ENCODE measurements at regions not wholly inside any gene's neighbourhood (a gene's known extent, or its start where the extent isn't known, plus 50 kb on each side); places are given as distances from the start of the nearest gene placed in this dataset.

- H3K9me3 Mint-ChIP-seq, result no peaks in the 10 kb centered on the region
- H3K4me3 Mint-ChIP-seq, result no peak overlapping the region
- no peaks in the 10 kb centered on the region for H3K36me3 Mint-ChIP-seq (ENCODE audit: low read depth)
- no peak overlapping the region for H3K27ac Mint-ChIP-seq
- H3K27me3 Mint-ChIP-seq (ENCODE audit: low read depth), result no peaks in the 10 kb centered on the region
- no peak for DNase-seq (ENCODE audit: low spot score)
- no peaks in the 10 kb centered on the region for H3K4me1 Mint-ChIP-seq (ENCODE audit: low read depth)
Observed at GRCh38 chr9:82606071-82606470, 456.9 kb downstream of the RASEF start.

- no peak for DNase-seq (ENCODE audit: low spot score)
Observed at GRCh38 chr9:82606492-82607382, 456.2 kb downstream of the RASEF start.

DNA sequence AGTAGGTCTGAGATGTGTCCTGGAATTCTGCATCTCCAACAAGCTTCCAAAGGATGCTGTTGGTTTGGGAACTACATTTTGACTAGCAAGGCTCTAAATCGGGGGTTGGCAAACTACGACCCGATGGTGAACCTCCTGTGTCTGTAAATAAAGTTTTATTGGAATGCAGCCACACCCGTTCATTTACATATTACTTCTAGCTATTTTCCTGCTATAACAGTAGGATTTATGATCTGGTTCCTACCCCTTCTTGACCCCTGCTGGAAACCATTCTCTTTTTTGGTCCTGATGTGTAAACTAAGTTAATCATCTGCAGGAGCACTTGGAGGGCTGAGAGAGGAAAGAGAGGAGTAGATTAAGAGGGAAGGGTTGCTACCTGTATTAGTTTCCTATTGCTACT lies 454.5 kb downstream of the RASEF start:
- no peaks in the 10 kb centered on the region for H3K9me3 Mint-ChIP-seq
- H3K27ac Mint-ChIP-seq, result no peak overlapping the region
- no peak for DNase-seq (ENCODE audit: low spot score)
- H3K36me3 Mint-ChIP-seq (ENCODE audit: low read depth), result no peaks in the 10 kb centered on the region
- no peak overlapping the region for H3K4me3 Mint-ChIP-seq
- H3K27me3 Mint-ChIP-seq (ENCODE audit: low read depth), result no peaks in the 10 kb centered on the region
- no peaks in the 10 kb centered on the region for H3K4me1 Mint-ChIP-seq (ENCODE audit: low read depth)

More at GRCh38 chr9:82606492-82607382, 456.2 kb downstream of the RASEF start:
- Mint-ChIP-seq H3K9me3 (no peaks in the 10 kb centered on the region), H3K4me1 (ENCODE audit: low read depth) (no peaks in the 10 kb centered on the region), H3K27ac (no peak overlapping the region), H3K4me3 (no peak overlapping the region), H3K36me3 (ENCODE audit: low read depth) (no peaks in the 10 kb centered on the region), H3K27me3 (ENCODE audit: low read depth) (no peaks in the 10 kb centered on the region)

DNA sequence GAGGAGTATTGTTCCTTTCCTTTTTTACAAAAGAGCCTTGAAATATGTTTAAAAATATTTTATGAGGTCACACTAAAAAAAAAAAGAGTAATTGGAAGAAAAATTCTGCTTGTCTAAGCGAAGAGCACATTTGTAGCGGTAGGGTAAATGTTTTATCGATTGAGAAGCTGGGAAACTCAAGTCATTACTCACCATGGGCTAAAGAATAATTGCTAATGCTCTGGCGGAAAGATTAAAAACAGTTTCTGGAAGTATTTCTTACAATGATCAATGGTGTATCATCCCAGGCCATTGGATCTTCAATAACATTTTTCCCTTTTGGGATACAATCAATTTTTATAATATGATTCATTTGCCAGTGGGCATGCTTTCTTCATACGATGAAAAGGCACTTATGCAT lies 450.0 kb downstream of the RASEF start:
- no peaks in the 10 kb centered on the region for H3K36me3 Mint-ChIP-seq (ENCODE audit: low read depth)
- H3K9me3 Mint-ChIP-seq, result peaks cover 3% of the 10 kb centered on the region
- H3K4me1 Mint-ChIP-seq (ENCODE audit: low read depth), result no peaks in the 10 kb centered on the region
- H3K27ac Mint-ChIP-seq, result no peak overlapping the region
- no peak for DNase-seq (ENCODE audit: low spot score)
- no peak overlapping the region for H3K4me3 Mint-ChIP-seq
- no peaks in the 10 kb centered on the region for H3K27me3 Mint-ChIP-seq (ENCODE audit: low read depth)

DNA sequence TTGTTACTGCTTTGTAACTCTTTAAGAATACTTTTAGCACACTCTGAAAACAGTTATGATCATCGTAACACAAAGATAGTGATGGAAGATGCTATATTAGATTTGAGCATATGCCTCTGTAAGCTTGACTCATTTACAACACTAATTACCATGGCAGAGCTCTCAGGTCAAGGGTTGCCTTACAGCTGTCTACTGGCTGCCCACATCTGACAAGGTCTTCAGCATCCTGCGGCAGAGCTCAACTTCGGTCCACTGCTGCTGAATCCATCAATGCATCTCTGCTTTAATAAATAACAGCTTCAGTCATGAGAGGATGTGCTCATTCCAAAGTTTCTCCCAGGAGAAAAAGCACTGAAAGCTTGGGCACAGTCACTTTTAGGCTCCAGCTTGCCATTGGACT lies 449.4 kb downstream of the RASEF start:
- Mint-ChIP-seq H3K4me1 (ENCODE audit: low read depth) (no peaks in the 10 kb centered on the region), H3K9me3 (peaks cover 3% of the 10 kb centered on the region), H3K4me3 (no peak overlapping the region), H3K27ac (no peak overlapping the region), H3K27me3 (ENCODE audit: low read depth) (no peaks in the 10 kb centered on the region), H3K36me3 (ENCODE audit: low read depth) (no peaks in the 10 kb centered on the region)
- no peak for DNase-seq (ENCODE audit: low spot score)

DNA sequence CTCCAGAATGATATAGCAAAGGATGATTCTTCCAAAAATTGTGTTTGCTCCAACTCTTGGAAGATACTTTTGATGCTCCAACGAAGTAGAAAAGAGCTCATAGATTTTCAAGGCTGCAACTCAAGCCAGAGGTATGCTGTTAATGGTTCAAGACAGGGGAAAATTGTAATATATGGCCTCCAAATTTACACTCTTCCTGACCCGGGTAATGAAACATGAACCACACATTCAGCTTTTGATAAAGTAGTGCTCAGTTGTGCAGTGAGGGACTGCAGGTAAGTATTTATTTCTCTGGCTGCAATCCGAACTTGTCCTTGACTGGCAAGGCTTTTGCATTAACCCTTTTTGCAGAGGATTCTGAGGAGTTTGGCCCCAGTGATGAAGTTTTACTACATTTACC lies 446.4 kb downstream of the RASEF start:
- no peaks in the 10 kb centered on the region for H3K36me3 Mint-ChIP-seq (ENCODE audit: low read depth)
- no peaks in the 10 kb centered on the region for H3K27me3 Mint-ChIP-seq (ENCODE audit: low read depth)
- H3K4me3 Mint-ChIP-seq, result no peak overlapping the region
- no peak overlapping the region for H3K27ac Mint-ChIP-seq
- no peaks in the 10 kb centered on the region for H3K4me1 Mint-ChIP-seq (ENCODE audit: low read depth)
- DNase-seq (ENCODE audit: low spot score), result no peak
- H3K9me3 Mint-ChIP-seq, result peaks cover 6% of the 10 kb centered on the region

DNA sequence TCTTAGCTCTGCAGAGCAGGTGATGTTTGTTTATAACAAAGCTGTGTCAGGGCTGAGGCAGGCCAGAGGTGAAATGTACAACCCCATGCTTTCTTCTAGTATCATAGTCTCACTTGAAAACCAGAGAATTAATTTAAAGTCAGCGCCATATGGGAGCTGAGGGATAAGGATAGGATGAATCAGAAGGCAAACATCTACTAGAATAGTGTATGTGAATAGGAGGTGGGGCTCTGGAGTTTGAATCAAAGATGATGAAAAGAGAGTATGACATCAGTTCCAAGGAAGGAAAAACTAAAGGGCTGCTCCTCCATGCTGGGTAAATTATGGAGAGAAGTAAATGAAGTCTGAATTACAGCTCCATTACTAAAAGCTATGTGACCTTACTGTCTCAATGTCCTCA lies 441.5 kb downstream of the RASEF start:
- Mint-ChIP-seq H3K9me3 (peaks cover 6% of the 10 kb centered on the region), H3K27ac (no peak overlapping the region), H3K4me3 (no peak overlapping the region), H3K36me3 (ENCODE audit: low read depth) (no peaks in the 10 kb centered on the region), H3K4me1 (ENCODE audit: low read depth) (no peaks in the 10 kb centered on the region), H3K27me3 (ENCODE audit: low read depth) (no peaks in the 10 kb centered on the region)
- no peak for DNase-seq (ENCODE audit: low spot score)

DNA sequence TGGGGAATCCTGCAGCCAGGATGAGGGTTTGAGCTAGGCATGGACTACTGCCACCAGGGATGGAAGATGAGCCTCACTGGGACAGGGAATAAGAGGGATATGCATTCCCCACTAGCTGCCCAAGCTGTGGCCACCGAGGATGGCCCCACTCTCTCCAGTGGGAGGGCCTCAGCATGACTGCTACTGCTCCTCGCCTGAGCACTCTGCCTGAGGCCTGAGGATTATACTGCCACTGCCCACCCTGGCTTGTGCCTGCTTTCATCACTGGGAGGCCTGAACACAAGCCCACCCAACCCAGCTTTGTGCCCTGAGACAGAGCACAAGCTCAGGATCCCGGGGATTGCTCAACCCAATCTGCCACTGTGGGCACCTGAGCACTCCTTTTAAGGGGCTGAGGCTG lies 425.6 kb downstream of the RASEF start:
- DNase-seq (ENCODE audit: low spot score), result no peak
- H3K4me3 Mint-ChIP-seq, result no peak overlapping the region
- H3K27ac Mint-ChIP-seq, result no peak overlapping the region
- peaks cover 20% of the 10 kb centered on the region for H3K9me3 Mint-ChIP-seq
- H3K36me3 Mint-ChIP-seq (ENCODE audit: low read depth), result no peaks in the 10 kb centered on the region
- no peaks in the 10 kb centered on the region for H3K4me1 Mint-ChIP-seq (ENCODE audit: low read depth)
- no peaks in the 10 kb centered on the region for H3K27me3 Mint-ChIP-seq (ENCODE audit: low read depth)

DNA sequence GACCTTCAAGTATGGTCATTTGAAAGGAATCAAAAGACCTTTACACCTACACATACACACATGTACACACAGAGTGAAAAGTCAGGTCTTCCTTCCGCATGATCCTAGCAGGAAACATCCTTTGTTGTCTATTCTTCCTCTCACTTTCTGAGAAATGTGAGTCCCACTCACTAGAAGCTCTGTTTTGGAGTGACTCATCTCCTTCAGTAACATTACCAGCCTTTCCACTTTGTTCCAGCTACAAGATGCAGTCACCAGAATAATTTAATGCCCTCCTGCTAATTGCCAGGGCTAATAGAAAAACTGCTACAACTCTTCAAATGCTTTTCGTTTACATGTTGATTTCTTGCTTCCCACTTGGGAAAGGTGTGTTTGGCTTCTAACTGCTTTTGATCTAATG lies 417.3 kb downstream of the RASEF start:
- Mint-ChIP-seq H3K4me1 (ENCODE audit: low read depth) (no peaks in the 10 kb centered on the region), H3K4me3 (no peak overlapping the region), H3K36me3 (ENCODE audit: low read depth) (no peaks in the 10 kb centered on the region), H3K9me3 (no peaks in the 10 kb centered on the region), H3K27ac (no peak overlapping the region), H3K27me3 (ENCODE audit: low read depth) (no peaks in the 10 kb centered on the region)
- DNase-seq (ENCODE audit: low spot score), result no peak

GRCh38 chr9:82650368-82650767 lies 412.6 kb downstream of the RASEF start:
- Mint-ChIP-seq H3K27me3 (ENCODE audit: low read depth) (no peaks in the 10 kb centered on the region), H3K27ac (no peak overlapping the region), H3K4me3 (no peak overlapping the region), H3K36me3 (ENCODE audit: low read depth) (no peaks in the 10 kb centered on the region), H3K9me3 (no peaks in the 10 kb centered on the region), H3K4me1 (ENCODE audit: low read depth) (no peaks in the 10 kb centered on the region)
- DNase-seq (ENCODE audit: low spot score), result no peak

GRCh38 chr9:82651474-82651873 lies 411.5 kb downstream of the RASEF start:
- Mint-ChIP-seq H3K36me3 (ENCODE audit: low read depth) (no peaks in the 10 kb centered on the region), H3K4me3 (no peak overlapping the region), H3K27me3 (ENCODE audit: low read depth) (no peaks in the 10 kb centered on the region), H3K4me1 (ENCODE audit: low read depth) (no peaks in the 10 kb centered on the region), H3K27ac (no peak overlapping the region), H3K9me3 (no peaks in the 10 kb centered on the region)
- no peak for DNase-seq (ENCODE audit: low spot score)

DNA sequence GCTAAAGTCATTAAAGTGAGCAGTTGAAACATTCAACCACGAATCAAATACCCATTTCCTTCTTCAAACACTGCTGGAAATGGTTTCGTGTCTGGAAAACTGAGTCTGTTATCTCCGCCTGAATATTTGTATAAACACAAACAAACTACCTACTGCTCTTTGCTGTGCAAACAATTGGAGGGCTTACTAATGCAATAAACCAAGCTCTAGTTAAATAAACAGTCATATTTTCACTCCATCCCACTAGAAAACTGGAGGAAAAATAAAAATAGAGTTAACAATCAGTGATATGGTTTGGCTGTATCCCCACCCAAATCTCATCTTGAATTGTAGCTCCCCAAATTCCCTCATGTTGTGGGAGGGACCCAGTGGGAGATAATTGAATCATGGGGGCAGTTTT lies 397.6 kb downstream of the RASEF start:
- no peak overlapping the region for H3K27ac Mint-ChIP-seq
- no peaks in the 10 kb centered on the region for H3K36me3 Mint-ChIP-seq (ENCODE audit: low read depth)
- no peak for DNase-seq (ENCODE audit: low spot score)
- no peaks in the 10 kb centered on the region for H3K4me1 Mint-ChIP-seq (ENCODE audit: low read depth)
- no peak overlapping the region for H3K4me3 Mint-ChIP-seq
- no peaks in the 10 kb centered on the region for H3K9me3 Mint-ChIP-seq
- no peaks in the 10 kb centered on the region for H3K27me3 Mint-ChIP-seq (ENCODE audit: low read depth)

DNA sequence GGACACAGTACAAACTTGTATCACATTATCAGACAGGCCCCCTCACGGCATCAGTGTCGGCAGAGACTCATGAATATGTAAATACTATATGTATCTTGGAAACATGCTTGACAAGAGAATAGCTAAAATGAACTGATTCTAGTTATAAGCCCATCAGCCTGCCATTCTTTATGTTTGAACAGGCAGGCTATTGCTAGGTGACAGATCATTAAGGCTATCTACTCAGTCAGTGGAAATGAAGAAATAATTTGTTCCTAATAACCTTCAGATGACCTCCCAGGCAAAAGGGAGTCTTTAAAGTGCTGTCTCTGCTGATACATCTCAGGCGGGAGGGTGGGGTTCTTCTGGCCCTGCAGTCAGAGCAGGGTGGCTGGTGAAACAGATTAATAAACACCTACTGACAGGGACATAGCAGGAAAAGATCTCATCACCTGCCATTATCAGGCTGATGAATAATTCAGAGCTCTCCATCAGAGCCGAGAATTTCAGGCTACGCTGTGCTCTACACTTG lies 394.2 kb downstream of the RASEF start:
- no peaks in the 10 kb centered on the region for H3K4me1 Mint-ChIP-seq (ENCODE audit: low read depth)
- DNase-seq (ENCODE audit: low spot score), result no peak
- H3K4me3 Mint-ChIP-seq, result no peak overlapping the region
- H3K27me3 Mint-ChIP-seq (ENCODE audit: low read depth), result no peaks in the 10 kb centered on the region
- no peaks in the 10 kb centered on the region for H3K9me3 Mint-ChIP-seq
- no peaks in the 10 kb centered on the region for H3K36me3 Mint-ChIP-seq (ENCODE audit: low read depth)
- H3K27ac Mint-ChIP-seq, result no peak overlapping the region

DNA sequence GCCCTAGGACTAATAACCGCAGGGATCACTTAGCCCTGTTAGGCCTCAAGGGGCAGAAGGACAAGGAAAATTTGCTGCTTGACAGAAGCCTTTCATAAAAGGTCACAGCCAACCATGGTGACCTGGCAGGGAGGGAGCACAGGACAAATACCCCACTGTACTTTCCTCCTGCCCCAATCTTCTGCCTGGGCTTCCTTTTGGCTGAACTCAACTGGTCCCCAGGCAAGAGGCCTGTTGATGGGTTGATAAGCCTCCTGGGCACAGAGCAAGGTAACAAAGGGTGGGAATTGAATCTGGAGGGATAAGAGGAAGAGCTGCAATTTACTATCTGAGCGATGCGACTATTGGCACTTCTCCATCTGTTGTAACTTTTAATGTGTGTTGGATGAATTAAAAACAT lies 392.9 kb downstream of the RASEF start:
- no peaks in the 10 kb centered on the region for H3K9me3 Mint-ChIP-seq
- H3K27ac Mint-ChIP-seq, result no peak overlapping the region
- DNase-seq (ENCODE audit: low spot score), result no peak
- H3K4me3 Mint-ChIP-seq, result no peak overlapping the region
- H3K4me1 Mint-ChIP-seq (ENCODE audit: low read depth), result no peaks in the 10 kb centered on the region
- H3K27me3 Mint-ChIP-seq (ENCODE audit: low read depth), result no peaks in the 10 kb centered on the region
- no peaks in the 10 kb centered on the region for H3K36me3 Mint-ChIP-seq (ENCODE audit: low read depth)

GRCh38 chr9:82670726-82671125 lies 392.2 kb downstream of the RASEF start:
- Mint-ChIP-seq H3K36me3 (ENCODE audit: low read depth) (no peaks in the 10 kb centered on the region), H3K9me3 (no peaks in the 10 kb centered on the region)
- DNase-seq (ENCODE audit: low spot score), result no peak

More at GRCh38 chr9:82670726-82671125, 392.2 kb downstream of the RASEF start:
- no peaks in the 10 kb centered on the region for H3K4me1 Mint-ChIP-seq (ENCODE audit: low read depth)
- no peak overlapping the region for H3K27ac Mint-ChIP-seq
- H3K27me3 Mint-ChIP-seq (ENCODE audit: low read depth), result no peaks in the 10 kb centered on the region
- no peak overlapping the region for H3K4me3 Mint-ChIP-seq
